ENCODE measurements at regions not wholly inside any gene's neighbourhood (a gene's known extent, or its start where the extent isn't known, plus 50 kb on each side); places are given as distances from the start of the nearest gene placed in this dataset.

- ATAC-seq (no peak), DNase-seq (no peak)
Measured at GRCh38 chr2:103734911-103735310, 973.1 kb downstream of the TMEM182 start.

GRCh38 chr2:103738108-103738507, 976.3 kb downstream of the TMEM182 start:
- no peak for ATAC-seq

GRCh38 chr2:103738606-103739005, 976.8 kb downstream of the TMEM182 start:
- ATAC-seq, result no peak
- DNase-seq, result no peak

More at GRCh38 chr2:103738108-103738507, 976.3 kb downstream of the TMEM182 start:
- no peak for DNase-seq

- no peak for DNase-seq
- ATAC-seq, result no peak
Measured at GRCh38 chr2:103739186-103739585, 977.4 kb downstream of the TMEM182 start.

GRCh38 chr2:103739921-103740320, 978.1 kb downstream of the TMEM182 start:
- no peak for DNase-seq
- ATAC-seq, result no peak

- no peak for ATAC-seq
Measured at GRCh38 chr2:103740631-103741030, 978.8 kb downstream of the TMEM182 start.

GRCh38 chr2:103743195-103743594, 981.4 kb downstream of the TMEM182 start:
- DNase-seq (no peak), ATAC-seq (no peak)

More at GRCh38 chr2:103740631-103741030, 978.8 kb downstream of the TMEM182 start:
- DNase-seq, result no peak

- ATAC-seq (no peak), DNase-seq (no peak)
Measured at GRCh38 chr2:103754530-103754929, 992.7 kb downstream of the TMEM182 start.

- ATAC-seq (no peak), DNase-seq (no peak)
Measured at GRCh38 chr2:103773884-103774283, 1012.1 kb downstream of the TMEM182 start.

- no peak for ATAC-seq
- no peak for DNase-seq
Measured at GRCh38 chr2:103780088-103780702, 1018.4 kb downstream of the TMEM182 start.

GRCh38 chr2:103781313-103781712, 1019.5 kb downstream of the TMEM182 start:
- ATAC-seq, result no peak
- DNase-seq, result no peak

- DNase-seq, result no peak
- no peak for ATAC-seq
Measured at GRCh38 chr2:103784261-103784660, 1022.4 kb downstream of the TMEM182 start.

- ATAC-seq (no peak), DNase-seq (no peak)
Measured at GRCh38 chr2:103785432-103785831, 1023.6 kb downstream of the TMEM182 start.

GRCh38 chr2:103785956-103786355, 1024.1 kb downstream of the TMEM182 start:
- ATAC-seq (no peak), DNase-seq (no peak)

- DNase-seq, result no peak
- no peak for ATAC-seq
Measured at GRCh38 chr2:103788389-103788788, 1026.6 kb downstream of the TMEM182 start.

- ATAC-seq (no peak), DNase-seq (no peak)
Measured at GRCh38 chr2:103788951-103789350, 1027.1 kb downstream of the TMEM182 start.

GRCh38 chr2:103789381-103790095, 1027.7 kb downstream of the TMEM182 start:
- DNase-seq (no peak), ATAC-seq (no peak)

GRCh38 chr2:103792042-103792441, 1030.2 kb downstream of the TMEM182 start:
- DNase-seq, result no peak
- ATAC-seq, result no peak

GRCh38 chr2:103798291-103798690, 1036.5 kb downstream of the TMEM182 start:
- ATAC-seq (no peak), DNase-seq (no peak)

GRCh38 chr2:103804013-103804412, 1042.2 kb downstream of the TMEM182 start:
- ATAC-seq, result no peak

GRCh38 chr2:103805746-103806145, 1043.9 kb downstream of the TMEM182 start:
- DNase-seq, result no peak
- no peak for ATAC-seq

More at GRCh38 chr2:103804013-103804412, 1042.2 kb downstream of the TMEM182 start:
- no peak for DNase-seq

- no peak for DNase-seq
- no peak for ATAC-seq
Measured at GRCh38 chr2:103808814-103809213, 1045.1 kb upstream of the POU3F3 start.

- DNase-seq, result no peak
- no peak for ATAC-seq
Measured at GRCh38 chr2:103809415-103809814, 1044.5 kb upstream of the POU3F3 start.

- no peak for ATAC-seq
- no peak for DNase-seq
Measured at GRCh38 chr2:103809941-103810441, 1043.9 kb upstream of the POU3F3 start.

All from stimulated activated naive CD8-positive, alpha-beta T cell treated with anti-CD3 and anti-CD28 coated beads, Interleukin-15, Interleukin-2, amounts not matched to agents 100 U/mL and 50 U/mL, for 24 hours (primary cell).